Heart left ventricle (tissue), 13 donors: ENCODE measurements at regions not wholly inside any gene's neighbourhood (a gene's known extent, or its start where the extent isn't known, plus 50 kb on each side); places are given as distances from the start of the nearest gene placed in this dataset.

ENCODE experiments used
- CTCF ChIP-seq, 12 donors: fragments of 200-600 bp; sonication (generic) in 4 of 12; IDR thresholded peaks; one replicate each; pipeline versions ENCODE4 v1.5.0 to v1.8.0; 2018 to 2022; ENCODE audit warnings: antibody characterized with exemption in 12 of 12, mild to moderate bottlenecking in 5 of 12
- POLR2A ChIP-seq, 2 donors: fragments of 450-650 bp; IDR thresholded peaks; one replicate each; pipeline ENCODE4 v1.6.1; 2017; ENCODE audit warnings: antibody characterized with exemption in 2 of 2, mild to moderate bottlenecking in 2 of 2, moderate library complexity in 2 of 2
- donor health status: ischemic (EF 13 %, LVEDD 7.1; RV severe dilation, severe dysfunction).
- donor health status: DM: no; HTN: yes; CAD: no.
- donor health status: DM: no; HTN: no; CAD: no.
- donor health status: ischemic (EF 25% LVEDD 6.9; RV normal size, moderate dysfunction).
- donor health status: ischemic (EF 25% LVEDD 5.7; RV mildly dilated, moderate dysfunction).
- donor health status: ischemic (EF 35%, LVEDD 5.7; RV mildly dilated, moderate dysfunction).
- donor health status: nonischemic (EF 11% LVEDD 7.7; RV severe dilation, severe dysfunction).
- donor health status: DM: yes; HTN: yes; CAD: no.
- donor health status: PGD.
- donor health status: ischemic (EF 29% LVEDD 5.4; RV normal size, mild dysfunction).
- donor health status: nonischemic (EF 23%, LVEDD 6.1; RV moderate dilation, normal function).

DNA sequence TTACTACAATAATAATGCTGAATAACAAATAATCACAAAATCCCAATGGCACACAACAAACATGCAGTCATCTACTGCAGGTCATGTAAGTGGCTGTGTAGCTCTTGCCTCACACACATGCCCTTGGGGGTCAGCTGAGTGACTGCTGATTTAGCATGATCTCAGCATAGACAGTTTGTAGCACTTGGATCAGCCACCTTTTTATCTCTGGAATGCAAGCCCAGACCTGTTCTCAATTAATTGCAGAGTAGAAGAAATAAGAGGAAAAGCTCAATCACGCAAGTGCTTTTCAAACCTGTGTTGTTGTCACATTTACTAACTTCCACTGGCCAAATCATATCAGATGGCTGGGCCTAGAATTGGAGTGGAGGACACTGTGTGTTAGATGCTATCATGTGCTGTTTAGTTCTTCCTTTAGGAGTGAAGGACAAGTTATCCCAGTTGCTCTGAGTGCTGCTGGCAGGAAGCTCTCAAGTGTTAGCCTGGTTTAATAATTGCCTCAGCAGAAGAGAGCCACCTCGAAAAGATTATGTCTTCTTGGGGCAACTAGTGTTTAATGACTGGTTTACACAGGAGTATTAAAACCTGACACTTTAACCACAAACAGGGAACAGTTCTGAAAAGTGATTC, 128.3 kb upstream of the EPHA5 start:
- TF ChIP-seq CTCF (IDR thresholded peaks at IDR 0.05) (no peak), POLR2A (IDR thresholded peaks at IDR 0.05) (no peak)
